Neural progenitor cell (in vitro differentiated cells): ENCODE measurements at regions not wholly inside any gene's neighbourhood (a gene's known extent, or its start where the extent isn't known, plus 50 kb on each side); places are given as distances from the start of the nearest gene placed in this dataset.

ENCODE experiments used
- EZH2 ChIP-seq: fragments of 200-600 bp; sonication (generic); IDR thresholded peaks from 2 replicates; pipeline ENCODE4 v1.6.1; 2017; ENCODE audit warnings: antibody characterized with exemption, mild to moderate bottlenecking, moderate library complexity
- TF ChIP-seq, protein P1 (sequence below): fragments of 200-600 bp; sonication (generic); IDR thresholded peaks from 2 replicates; pipeline ENCODE4 v1.5.1; 2017; ENCODE audit warnings: antibody characterized with exemption, mild to moderate bottlenecking

DNA sequence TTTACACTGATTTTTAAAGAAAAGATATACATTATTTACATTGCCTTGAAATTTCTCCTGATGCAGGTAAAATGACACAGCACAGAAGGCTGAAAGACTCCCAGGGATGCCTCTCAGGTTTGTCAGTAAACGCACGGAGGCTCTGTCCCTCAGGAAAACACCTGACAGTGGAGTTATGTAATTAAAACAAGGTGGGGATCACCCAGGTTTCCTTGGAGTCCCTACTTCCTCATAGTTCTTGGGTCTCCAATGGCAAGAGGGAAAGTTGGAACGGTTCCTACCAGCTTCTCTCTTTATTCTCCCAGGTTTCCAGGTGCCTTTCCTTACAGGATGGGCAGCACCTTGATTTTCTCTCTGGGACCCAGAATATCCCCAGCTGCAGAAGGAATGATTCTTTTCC, 654.8 kb downstream of the SLC4A3 start:
- TF ChIP-seq, protein P1, sequence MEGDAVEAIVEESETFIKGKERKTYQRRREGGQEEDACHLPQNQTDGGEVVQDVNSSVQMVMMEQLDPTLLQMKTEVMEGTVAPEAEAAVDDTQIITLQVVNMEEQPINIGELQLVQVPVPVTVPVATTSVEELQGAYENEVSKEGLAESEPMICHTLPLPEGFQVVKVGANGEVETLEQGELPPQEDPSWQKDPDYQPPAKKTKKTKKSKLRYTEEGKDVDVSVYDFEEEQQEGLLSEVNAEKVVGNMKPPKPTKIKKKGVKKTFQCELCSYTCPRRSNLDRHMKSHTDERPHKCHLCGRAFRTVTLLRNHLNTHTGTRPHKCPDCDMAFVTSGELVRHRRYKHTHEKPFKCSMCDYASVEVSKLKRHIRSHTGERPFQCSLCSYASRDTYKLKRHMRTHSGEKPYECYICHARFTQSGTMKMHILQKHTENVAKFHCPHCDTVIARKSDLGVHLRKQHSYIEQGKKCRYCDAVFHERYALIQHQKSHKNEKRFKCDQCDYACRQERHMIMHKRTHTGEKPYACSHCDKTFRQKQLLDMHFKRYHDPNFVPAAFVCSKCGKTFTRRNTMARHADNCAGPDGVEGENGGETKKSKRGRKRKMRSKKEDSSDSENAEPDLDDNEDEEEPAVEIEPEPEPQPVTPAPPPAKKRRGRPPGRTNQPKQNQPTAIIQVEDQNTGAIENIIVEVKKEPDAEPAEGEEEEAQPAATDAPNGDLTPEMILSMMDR: no peak
- no peak for TF ChIP-seq EZH2
